ENCODE measurements at regions not wholly inside any gene's neighbourhood (a gene's known extent, or its start where the extent isn't known, plus 50 kb on each side); places are given as distances from the start of the nearest gene placed in this dataset.

DNA sequence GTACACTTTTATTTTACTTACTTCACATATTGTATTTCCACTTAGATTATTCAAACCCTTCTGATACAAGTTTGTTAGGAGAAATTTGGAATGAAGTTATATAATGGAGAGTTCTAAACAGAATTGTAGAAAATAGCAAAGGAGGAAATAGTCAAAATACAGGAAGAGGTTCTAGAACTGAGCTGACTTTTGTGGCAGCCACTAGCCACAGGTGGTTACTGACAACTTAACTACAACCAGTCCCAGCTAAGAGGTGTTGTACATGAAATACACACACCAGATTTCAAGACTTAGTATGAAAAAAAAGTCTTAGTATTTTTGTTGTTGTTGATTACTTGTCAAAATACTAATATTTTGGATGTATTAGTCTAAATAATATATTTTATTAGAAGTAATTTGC is 727.4 kb upstream of the CITED2 start:
- ATAC-seq (ENCODE audit: low FRiP score), result no peak
- TF ChIP-seq CTCF (IDR thresholded peaks at IDR 0.05), result no peak
- no peak for DNase-seq (ENCODE audit: low spot score)

DNA sequence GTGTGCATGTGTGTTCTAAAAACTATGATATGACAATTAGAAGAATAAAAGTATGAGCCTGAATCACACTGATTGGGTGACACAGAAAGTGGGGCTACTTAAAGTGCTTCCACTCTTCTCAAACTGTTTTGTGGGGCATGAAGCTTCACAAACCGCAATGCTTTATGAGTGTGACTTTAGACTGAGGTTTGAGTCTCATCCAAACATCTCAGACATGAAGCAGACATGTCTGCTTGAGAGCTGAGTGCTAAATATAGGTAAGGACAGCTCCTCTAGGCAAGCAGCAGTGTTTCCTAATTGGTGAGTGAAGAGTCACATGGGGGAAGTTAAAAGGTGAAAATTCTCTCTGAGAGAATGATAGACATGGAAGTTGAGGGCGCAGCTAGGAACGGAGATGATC is 726.9 kb upstream of the CITED2 start:
- DNase-seq (ENCODE audit: low spot score), result no peak
- no peak for TF ChIP-seq CTCF (IDR thresholded peaks at IDR 0.05)
- no peak for ATAC-seq (ENCODE audit: low FRiP score)

- no peak for ATAC-seq (ENCODE audit: low FRiP score)
- TF ChIP-seq CTCF (IDR thresholded peaks at IDR 0.05), result no peak
- DNase-seq (ENCODE audit: low spot score), result no peak
These were observed 721.1 kb upstream of the CITED2 start for GRCh38 chr6:140095532-140095931.

GRCh38 chr6:140091895-140092294 is 717.4 kb upstream of the CITED2 start:
- DNase-seq (ENCODE audit: low spot score), result no peak
- no peak for TF ChIP-seq CTCF (IDR thresholded peaks at IDR 0.05)
- ATAC-seq (ENCODE audit: low FRiP score), result no peak

GRCh38 chr6:140090871-140091270 is 716.4 kb upstream of the CITED2 start:
- DNase-seq (ENCODE audit: low spot score), result no peak
- no peak for TF ChIP-seq CTCF (IDR thresholded peaks at IDR 0.05)
- no peak for ATAC-seq (ENCODE audit: low FRiP score)

GRCh38 chr6:140083375-140083774 is 708.9 kb upstream of the CITED2 start:
- DNase-seq (ENCODE audit: low spot score), result no peak
- no peak for TF ChIP-seq CTCF (IDR thresholded peaks at IDR 0.05)

GRCh38 chr6:140082867-140083297 is 708.4 kb upstream of the CITED2 start:
- ATAC-seq (ENCODE audit: low FRiP score) (peak; percentile 78), DNase-seq (ENCODE audit: low spot score) (no peak)
- no peak for TF ChIP-seq CTCF (IDR thresholded peaks at IDR 0.05)

More at GRCh38 chr6:140083375-140083774, 708.9 kb upstream of the CITED2 start:
- ATAC-seq (ENCODE audit: low FRiP score), result no peak
